Stimulated activated CD8-positive, alpha-beta memory T cell treated with anti-CD3 and anti-CD28 coated beads, Interleukin-2, amount 100 ng/mL, for 48 hours (primary cell): ENCODE measurements at regions not wholly inside any gene's neighbourhood (a gene's known extent, or its start where the extent isn't known, plus 50 kb on each side); places are given as distances from the start of the nearest gene placed in this dataset.

ENCODE experiments used
- DNase-seq, 2 donors: peaks; one replicate each; pipeline ENCODE4 v3.0.0-alpha.2; 2020; ENCODE audit warnings: low read depth in 2 of 2

DNA sequence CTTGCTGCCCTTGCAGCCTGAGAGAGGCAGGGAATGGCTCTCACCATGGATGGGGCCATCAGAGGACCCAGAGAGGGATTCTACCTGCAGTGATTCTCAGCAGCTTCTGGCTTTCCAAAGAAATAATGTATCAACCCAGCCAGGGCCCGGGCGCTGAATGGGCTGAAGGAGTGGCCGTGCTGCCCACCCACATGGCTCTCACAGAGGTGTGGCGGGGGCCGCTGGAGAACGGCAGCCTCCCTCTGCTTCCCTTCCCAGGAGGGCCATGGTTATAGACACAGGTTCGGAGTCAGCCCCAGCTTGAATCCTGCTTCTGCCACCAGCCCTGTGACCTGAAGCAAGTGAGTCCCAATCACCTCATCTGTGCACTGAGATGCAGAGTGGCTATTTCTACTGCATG lies 82.7 kb downstream of the THAP12 start:
- no peak for DNase-seq

DNA sequence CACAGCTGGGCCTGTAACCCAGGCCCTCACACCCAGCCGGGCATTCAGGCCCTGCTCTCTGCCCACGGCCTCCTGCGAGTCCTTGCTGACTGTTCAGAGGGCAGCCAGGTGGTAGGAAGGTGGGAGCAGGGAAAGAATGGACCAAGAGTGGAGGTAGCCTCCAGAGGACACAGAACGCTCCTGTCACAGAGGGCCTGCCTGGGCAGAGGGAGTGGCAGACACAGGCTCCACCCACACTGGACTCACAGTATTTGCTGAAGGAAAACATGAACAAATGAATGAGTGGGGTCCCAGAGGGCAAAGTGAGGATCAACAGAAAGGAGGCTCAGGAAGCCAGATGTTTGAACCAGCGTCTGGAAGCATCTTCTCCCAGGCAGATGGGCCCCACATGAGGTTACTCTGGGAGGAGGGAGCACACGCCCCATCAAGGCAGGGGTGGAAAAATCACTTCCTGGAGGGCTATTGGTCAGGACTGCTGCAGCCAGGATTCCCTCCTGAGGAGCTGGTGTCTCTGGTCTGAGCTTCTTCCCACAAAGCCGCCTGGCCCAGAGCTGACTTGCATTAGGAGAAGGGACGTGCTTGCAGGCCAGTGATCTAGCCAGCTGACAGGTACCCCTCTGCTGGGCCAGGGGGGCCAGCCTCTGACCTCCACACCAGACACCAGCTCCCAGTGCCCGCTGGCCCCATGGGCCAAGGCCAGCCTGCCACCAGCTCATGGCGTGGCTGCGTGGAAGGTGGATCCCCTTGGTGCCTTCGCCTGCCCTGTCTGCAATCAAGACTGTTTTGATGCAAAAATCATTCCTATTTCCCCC lies 84.0 kb downstream of the THAP12 start:
- no peak for DNase-seq

DNA sequence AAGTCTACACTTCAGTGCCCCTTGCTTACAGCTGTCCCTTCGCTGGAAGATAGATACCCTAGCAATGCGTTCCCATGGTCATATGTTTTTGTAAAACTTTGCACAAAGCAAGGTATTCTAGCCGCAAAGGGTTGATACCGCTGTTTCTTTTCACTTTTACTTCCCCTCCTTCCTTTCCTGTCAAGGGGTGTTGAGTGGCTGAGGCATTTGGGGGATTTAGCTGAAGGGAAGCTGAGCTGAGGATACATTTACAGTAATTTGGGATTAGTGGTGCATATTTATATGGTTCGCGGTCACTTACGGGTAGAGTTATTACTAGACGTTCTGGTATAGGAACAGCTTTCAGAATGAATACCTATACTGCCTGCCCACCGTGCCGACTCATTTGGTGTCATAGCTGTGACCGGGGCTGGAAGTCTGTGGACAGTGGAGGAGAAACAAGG lies 86.9 kb upstream of the WNT11 start:
- peak; percentile 12 to 19 for DNase-seq

DNA sequence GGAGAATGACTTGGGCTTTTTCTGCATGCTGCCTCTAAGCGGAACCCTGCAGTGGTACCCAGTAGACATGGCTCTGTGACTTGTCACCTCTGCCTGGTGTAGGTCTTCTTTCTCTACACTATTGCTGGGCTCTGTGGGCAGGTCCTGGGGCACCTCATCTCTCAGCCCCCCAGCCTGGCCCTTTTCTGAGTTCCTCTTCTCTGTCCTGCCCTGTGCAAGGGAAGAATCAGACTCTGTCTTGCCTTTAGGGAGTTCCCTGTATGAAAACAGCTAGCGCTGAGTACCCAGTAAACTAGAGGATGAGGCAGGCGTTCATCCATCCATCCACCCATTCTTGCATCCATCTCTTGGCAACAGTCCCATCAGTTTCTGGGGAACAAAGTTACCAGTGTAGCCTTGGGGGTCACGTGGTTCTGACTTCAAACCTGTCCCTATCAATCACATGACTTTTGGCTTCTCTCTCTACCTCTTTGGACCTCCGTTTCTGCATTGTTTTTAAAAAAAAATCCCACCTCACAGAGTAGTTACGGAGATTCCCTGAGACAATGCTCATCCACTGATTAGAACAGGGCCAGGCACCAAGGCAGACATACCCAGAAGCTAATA lies 86.4 kb upstream of the WNT11 start:
- no peak for DNase-seq

DNA sequence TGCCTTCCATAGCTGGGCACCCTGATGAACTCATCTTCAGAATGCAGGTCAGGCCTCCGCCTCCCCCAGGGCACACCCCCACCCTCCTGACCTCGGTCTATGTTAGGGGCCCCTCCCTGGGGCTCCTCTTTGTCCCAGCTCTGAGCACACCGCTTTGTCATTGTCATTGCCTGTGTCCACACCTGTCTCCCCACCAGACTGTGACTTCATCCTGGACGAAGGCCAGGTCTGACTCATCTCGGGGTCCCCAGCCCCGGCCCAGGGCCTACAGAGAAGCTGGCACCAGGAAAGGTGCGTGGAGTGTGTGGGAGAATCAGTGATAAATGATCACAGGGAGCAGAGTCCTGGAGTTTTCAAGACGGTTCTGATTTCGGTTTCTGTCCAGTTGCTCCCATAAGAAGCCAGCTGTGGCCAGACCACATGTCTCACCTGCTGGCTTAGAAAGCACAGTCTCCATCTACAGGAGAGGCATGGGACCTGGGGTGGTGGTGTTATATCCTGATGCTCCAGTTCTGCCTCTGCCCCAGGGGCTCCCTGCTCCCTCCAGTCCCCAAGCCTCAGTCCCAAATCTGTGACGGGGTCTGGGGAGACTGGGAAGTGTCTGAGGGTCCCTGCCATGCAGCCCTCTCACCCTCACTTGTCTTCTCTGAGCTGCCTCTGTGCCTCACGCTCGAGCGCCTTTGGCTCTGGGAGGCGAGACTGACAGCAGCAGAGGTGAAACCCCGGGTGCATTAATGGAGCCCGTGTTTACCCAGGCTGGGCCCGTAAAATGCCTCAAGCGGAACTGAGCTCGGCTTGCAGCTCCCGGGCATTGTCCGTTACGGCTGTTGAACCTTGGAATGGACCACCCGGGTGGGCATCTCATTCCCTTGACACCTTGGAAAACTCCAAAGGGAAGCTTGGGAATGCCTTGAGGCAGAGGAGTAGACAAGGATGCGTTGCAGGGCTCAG lies 85.5 kb upstream of the WNT11 start:
- no peak for DNase-seq

DNA sequence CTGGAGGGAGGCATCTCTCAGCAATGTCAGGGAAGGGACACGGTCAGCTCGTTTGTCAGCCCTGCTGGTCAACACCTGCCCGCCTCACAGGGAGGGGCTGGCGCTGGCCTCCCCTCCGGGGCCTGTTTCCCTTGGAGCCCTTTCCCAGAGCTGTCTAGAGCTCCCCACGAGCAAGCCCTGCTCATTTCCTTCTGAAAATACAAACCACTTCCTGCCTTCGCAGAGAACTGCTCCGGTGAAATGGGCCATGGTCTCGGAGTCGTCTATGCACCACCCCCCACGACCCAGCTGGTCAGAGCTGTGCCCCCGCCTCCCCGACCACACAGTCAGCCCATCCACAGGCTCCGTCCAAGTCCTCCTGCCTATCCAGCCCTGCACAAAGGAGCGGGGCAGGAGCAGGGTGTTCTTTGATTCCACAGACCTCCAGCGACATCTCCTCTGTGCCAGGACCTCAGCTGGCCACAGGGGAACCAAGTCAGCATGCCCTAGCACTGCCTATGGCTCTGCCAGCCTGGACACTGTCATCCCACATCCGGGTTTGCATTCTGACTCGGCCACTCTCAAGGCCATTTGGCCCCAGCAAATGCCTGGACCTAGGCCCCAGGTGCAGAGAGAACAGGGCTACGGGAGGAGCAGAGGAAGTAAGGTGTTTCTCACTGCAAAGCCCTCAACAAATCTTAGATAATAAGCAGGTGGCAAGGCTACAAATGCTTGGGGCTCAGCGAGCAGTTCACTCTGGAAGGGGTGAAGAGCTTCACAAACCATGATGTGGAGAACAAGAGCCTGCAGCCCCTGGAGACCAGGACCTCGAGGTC lies 82.1 kb upstream of the WNT11 start:
- no peak for DNase-seq

DNA sequence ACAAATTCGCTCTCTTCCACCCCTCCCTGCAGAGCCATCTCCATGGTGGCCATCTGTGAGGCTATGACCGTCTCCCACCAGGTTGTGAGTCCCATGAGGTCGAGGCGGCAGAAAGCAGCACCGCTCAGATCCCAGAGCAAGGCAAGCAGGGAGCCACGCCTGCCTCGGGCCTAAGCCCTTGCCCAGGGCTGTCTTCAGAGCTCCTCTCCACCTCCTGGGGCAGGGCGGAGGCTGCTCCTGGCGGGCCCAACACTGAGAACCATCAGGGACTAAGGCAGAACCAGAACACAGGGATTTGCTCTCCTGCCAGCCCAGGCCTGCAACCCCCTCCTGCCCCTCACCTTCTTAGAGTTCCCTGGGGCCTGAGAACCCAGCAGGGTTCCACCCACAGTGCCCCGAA lies 80.9 kb upstream of the WNT11 start:
- no peak for DNase-seq

DNA sequence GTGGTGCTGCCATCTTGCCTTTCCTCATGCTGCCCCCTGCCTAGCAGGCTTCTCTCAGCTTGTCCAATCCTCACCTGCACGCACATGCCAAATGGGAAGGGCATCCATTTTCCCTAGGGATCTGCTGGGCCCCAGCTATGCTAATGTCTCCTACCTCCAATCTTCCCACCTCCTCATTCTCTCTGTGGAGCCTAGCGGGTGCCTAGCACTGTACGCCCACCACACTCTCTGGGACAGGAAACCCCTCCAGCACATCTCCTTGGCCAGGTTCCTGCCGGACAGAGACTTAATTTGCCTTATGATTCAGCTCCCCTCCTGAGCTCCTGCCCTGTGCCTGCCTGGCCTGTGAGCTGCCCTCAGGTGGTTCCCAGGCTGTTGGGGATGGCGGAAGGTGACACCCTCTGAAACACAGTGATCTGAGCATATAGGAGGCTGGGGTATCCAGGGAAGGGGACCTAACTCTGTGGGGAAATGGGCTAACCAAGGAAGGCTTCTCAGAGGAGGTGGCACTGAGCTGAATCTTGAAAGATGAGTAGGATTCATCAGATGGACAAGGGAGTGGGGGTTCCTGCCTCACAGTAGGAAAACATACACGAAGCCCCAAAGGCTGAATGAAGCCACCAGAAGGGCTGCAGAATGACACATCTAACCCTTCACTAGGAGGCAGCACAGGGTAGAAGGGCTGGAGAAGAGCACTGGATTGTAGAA lies 79.2 kb upstream of the WNT11 start:
- DNase-seq: no peak

DNA sequence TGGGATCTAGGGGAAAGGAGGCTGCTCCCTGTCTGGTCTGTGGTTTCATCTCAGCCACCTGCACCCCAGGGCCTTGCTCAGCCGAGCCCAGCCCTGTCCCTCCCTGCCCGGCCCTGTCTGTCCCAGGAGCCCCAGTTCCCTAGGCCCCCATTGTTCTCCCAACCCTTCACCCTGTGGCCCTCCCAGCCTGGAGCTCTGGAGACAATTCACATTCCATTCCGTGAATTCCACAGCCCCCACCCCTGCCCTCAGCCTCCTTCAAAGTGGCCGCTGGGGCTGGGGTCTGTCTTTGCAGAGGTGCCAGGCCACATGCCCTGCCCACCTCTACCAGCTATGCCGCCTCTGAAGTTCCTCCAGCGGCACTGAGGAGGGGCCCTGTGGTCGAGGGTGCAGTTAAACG lies 77.9 kb upstream of the WNT11 start:
- DNase-seq: no peak

DNA sequence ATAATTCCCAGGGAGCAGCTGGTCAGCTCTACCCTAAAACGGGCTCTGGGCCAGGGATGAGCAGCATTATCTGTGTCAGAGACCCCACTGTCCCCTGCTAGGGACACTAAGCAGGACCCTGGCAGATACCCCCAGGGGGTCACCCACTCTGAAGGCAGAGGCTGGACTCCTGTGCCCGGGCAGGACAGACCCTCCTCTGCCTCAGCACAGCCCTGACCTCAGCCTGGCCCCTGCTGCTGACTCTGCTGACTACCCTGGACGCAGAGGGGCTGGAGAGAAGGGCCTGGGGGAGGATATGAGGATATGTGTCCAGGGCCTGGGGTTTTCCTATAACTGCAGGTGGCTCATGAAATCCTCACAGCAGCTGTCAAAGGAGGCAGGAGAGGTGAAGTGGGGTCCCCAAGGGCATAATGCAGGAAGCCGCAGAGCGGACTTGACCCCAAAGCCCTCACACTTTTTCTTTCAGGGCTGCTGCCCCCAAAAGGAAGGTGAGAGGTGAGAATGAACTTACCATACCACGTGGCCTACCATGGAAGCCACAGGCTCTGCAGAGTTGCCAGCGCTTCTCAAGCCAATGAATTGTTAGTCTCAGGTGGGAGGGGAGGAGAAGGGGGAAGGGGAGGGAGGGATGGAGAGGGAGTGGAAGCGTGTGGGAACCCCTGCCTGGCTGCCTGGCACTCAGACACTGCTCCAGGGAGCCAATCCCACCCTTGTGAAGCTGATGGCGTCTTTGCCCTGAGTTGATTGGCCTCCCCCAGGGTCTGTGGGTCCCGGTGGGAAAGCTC lies 76.7 kb upstream of the WNT11 start:
- DNase-seq: no peak

DNA sequence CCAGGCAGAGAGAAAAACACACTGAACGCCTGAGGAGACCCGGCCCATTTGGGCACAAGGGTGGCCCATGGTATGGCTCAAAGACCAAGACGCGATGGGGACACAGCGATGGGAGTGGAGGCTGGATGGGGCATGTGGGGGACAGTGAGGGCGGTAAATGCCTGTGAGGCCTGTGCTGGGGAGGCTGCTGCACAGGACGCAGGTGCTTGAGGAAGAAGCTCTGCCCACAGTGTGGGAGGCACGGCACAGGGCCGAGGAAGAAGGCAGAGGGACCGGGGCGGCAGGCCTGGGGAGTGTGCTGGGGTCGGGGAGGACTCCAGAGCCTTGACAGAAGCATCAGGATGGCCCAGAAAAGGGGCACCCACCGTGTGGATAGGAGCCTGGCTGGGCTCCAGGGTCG lies 75.9 kb upstream of the WNT11 start:
- DNase-seq: no peak

DNA sequence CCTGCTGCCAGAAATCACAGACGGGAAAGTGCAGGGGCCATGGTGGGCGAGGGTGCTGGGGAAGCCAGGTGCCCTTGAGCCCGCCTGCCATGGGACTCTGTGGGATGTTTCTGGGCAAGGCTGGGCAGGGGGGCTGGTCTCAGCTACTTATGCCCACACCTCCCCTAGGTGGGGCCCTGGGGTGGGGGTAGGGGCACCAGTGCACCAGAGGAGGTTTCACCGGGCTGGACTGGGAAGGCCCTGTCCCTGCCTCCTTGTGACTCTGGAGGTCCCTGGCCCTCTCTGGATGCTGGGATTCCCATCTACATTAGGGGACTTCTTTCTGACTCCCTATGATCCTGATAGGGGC lies 75.2 kb upstream of the WNT11 start:
- no peak for DNase-seq

DNA sequence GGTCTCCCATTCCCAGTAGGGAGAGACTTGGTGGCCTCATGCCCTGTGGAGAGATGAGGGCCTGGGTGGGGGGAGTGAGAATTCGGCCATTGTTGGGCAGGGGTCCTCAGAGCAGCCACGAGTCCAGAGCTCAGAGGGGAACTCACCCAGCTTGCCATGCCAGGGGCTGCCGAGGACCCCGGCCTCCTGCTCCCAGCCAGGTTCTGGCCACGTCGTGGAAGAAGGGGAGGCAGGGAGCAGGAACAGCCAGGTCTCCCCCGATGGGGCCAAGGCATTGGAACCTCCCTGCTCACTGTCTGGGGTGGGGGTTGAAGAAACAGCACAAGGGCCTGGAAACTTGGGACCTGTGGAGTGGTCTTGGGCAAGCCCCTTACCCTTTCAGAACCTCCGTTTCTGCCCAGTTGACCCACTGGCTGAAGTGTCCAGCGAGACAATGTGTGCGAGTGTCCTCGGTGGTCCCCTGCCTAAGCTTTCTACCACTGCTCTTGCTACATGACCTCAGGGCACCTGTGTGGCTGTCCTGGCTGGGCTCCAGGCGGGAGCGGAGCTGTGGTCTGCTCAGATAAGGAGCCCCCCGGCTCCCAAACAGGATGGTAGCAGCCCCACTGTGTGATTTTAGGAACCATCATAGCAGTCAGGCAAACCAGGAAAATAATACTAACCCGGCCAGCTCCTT lies 74.7 kb upstream of the WNT11 start:
- DNase-seq: no peak

DNA sequence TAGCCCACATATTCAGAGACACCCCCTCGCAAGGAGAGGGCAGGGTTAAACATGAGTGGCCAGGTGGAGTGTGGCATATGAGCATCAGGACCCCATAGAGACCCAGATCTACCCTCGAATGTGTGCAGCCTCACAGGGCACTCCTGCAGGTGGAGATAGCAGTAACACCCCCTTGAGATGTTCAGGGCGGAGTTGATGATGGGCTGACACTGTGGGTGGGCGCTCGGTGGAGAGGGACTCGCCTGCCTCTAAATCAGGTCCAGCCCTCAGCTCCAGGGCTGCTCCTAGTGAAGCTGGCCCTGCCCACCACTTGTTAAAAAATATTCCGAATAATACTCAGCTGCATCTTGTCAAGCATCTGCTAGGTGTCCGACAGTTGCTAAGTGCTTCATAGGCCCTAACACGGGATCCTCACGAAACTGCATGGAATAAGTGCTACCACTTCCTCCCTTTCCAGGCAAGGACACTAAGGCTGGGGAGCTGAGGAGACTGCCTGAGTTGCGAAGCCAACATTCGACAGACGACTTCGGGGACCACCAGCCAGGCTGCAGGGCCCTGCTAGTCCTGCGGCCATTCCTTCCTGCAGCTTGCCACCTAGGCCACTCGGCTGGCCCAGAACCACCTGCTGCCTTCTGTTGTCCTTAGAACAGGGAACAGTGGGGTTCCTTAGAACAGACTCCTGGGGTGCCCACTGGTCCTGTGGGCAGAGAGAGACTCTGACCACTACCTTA lies 74.0 kb upstream of the WNT11 start:
- no peak for DNase-seq

DNA sequence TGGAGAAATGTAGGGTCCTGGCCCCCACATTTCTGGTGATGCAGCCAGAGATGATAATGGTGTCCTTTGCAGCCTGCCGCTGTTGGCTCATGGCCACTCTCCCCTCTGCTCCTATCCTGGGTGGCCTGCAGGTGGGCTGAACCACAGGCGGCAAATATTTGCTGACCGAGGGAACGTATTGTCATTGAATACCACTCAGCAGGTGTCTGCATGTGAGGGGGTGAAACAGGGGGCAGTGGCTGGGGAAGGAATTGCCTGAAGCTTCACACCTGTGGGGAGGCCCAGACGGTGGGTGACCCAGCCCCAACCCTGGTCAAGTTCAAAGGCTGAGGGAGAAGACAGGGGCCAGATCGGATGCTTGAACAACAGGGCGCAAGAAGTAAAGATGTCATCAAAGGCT lies 73.3 kb upstream of the WNT11 start:
- DNase-seq: no peak

DNA sequence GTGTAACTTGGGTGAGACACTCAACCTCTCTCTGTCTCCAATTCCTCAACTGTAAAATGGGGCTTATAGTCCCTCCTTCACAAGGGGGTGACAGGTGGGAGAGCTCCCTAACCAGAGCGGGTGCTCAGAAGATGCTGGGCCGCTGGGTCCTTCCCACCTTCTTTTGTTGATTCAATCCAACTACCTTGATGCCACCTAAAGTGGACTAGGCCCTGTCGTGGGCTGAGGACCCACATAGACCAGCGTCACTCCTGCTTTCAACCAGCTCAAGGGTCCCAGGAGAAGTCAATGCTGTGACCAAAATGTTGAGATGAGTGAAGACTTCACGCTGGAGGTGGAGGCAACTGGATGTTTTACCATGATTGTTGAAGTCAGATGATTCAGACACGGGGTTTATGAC lies 72.7 kb upstream of the WNT11 start:
- no peak for DNase-seq

DNA sequence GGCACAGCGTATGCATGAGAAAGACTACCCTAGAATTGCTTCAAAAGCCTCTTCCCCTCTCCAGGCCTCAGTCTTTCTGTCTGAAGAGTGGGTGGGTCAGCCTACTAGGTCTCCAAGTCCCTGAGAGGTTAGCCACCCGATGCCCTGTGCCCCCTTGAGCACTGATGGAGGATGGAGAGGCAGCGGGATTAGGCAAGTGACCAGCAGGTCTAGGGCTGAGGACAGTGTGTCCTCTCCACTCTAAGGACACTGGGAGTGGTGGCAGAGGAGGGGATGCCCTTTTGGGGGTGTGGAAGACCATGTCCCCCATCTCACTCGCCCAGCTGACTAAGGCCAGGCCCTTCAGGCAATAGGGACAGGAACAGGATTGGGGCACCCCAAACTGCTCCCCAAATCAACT lies 72.2 kb upstream of the WNT11 start:
- no peak for DNase-seq

DNA sequence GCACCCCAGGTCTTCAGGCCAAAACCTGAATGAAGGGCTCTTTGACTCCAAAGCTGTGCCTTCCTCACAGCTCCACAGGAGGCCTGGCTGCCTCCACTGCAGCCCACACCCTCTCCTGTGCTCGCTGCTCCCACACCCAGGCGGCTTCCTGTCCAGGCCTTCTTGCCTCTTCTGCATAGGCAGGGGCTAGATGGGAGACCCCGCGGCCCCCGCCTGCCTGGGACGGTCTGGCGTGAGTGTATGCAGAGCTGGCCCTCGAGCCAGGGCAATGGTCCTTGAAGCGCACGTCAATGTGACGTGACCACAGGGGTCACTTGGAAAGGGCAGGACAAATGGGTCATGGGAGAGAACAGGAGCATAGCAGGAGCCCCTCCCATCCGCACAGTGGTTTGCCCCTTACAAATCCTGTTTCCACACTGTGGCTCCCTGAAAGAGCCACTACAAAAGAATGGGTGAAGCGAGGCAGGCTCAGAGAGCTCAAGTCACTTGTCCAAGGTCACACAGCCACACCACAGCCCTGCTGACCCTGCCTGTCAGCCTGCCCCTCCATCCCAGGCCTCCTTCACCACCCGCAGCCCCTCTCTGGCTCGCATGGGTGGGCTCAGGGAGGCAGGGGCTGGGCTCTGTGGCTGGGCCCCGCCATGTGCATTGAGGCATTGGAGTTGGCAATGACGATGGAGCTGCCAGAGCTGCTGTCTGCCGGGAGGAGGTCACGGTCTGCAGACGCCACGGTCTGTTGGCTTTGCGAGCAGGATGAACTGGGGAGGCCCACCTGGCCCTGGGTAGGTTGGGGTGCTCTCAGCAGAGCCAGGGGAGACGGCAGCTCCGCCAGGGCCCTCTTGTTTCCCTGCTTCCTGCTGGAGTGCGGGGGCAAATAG lies 71.2 kb upstream of the WNT11 start:
- DNase-seq: no peak
